A673 (cell line): ENCODE measurements at regions not wholly inside any gene's neighbourhood (a gene's known extent, or its start where the extent isn't known, plus 50 kb on each side); places are given as distances from the start of the nearest gene placed in this dataset.

Source experiments
- BruUV-seq: library from RNA; stranded (reverse); fragments of 400-500 nt; replicated peaks from 2 replicates; lab custom pipeline; 2021; lab: Mats Ljungman, UMichigan
- CTCF ChIA-PET: fragments of 300-600 bp; sonication (Branson Sonifier 250); formaldehyde crosslinking; loops from one replicate; lab custom pipeline; 2022; ENCODE audit warnings: antibody characterized with exemption; lab: Charles Lee
- POLR2A ChIA-PET: fragments of 300-600 bp; sonication (Branson Sonifier 250); formaldehyde crosslinking; loops from one replicate; lab custom pipeline; 2022; ENCODE audit warnings: antibody characterized with exemption; ENCODE audit not compliant: low non-redundant PET; lab: Charles Lee
- DNase-seq: peaks from one replicate; pipeline ENCODE4 v3.0.0-alpha.2; 2015; ENCODE audit warnings: low spot score
- H3K27ac ChIP-seq: fragments of 200-600 bp; sonication (generic); 2 replicates; pipeline ENCODE4 v1.5.1; 2016; ENCODE audit warnings: mixed run types, low read depth, mild to moderate bottlenecking, mixed read lengths, antibody characterized with exemption, low read length; ENCODE audit not compliant: poor library complexity, severe bottlenecking
- H3K27me3 ChIP-seq: fragments of 200-600 bp; sonication (generic); replicated peaks from 2 replicates; pipeline ENCODE4 v1.6.1; 2017; ENCODE audit warnings: mixed run types, low read depth, mild to moderate bottlenecking, mixed read lengths, antibody characterized with exemption, low read length; ENCODE audit not compliant: insufficient read depth, poor library complexity
- H3K36me3 ChIP-seq: fragments of 200-600 bp; sonication (generic); 2 replicates; pipeline ENCODE4 v1.6.1; 2016; ENCODE audit warnings: mixed run types, mild to moderate bottlenecking, mixed read lengths, antibody characterized with exemption, low read length; ENCODE audit not compliant: insufficient read depth, poor library complexity, severe bottlenecking
- H3K4me1 ChIP-seq: fragments of 200-600 bp; sonication (generic); 2 replicates; pipeline ENCODE4 v1.6.1; 2017; ENCODE audit warnings: mixed run types, mild to moderate bottlenecking, mixed read lengths, antibody characterized with exemption, low read length; ENCODE audit not compliant: insufficient read depth, poor library complexity, severe bottlenecking
- H3K4me3 ChIP-seq: fragments of 200-600 bp; sonication (generic); 2 replicates; pipeline ENCODE4 v1.5.1; 2016; ENCODE audit warnings: low read depth, mixed run types, mild to moderate bottlenecking, mixed read lengths, low read length; ENCODE audit not compliant: poor library complexity, severe bottlenecking
- H3K9me3 ChIP-seq: fragments of 200-600 bp; sonication (generic); 2 replicates; pipeline ENCODE4 v1.6.1; 2016; ENCODE audit warnings: mixed run types, low read depth, mild to moderate bottlenecking, mixed read lengths, antibody characterized with exemption, low read length; ENCODE audit not compliant: poor library complexity, severe bottlenecking
- CTCF ChIP-seq: fragments of 300-800, 200-600 bp; sonication (generic); conservative IDR thresholded peaks from 2 replicates; pipeline ENCODE4 v1.5.1; 2017; ENCODE audit warnings: low read depth, mild to moderate bottlenecking, antibody characterized with exemption, low read length, moderate library complexity, mixed read lengths
- EZH2 ChIP-seq: fragments of 200-600 bp; sonication (generic); IDR thresholded peaks from 2 replicates; pipeline ENCODE4 v1.6.1; 2017; ENCODE audit warnings: borderline replicate concordance, low read depth, mild to moderate bottlenecking, mixed read lengths, antibody characterized with exemption, low read length; ENCODE audit not compliant: poor library complexity, severe bottlenecking
- intact Hi-C: fragments of 100-400 bp; cut with micrococcal nuclease; formaldehyde crosslinking; loops from one replicate; pipeline ENCODE4 v1.10.0; 2022; ENCODE audit not compliant: unreplicated experiment

DNA sequence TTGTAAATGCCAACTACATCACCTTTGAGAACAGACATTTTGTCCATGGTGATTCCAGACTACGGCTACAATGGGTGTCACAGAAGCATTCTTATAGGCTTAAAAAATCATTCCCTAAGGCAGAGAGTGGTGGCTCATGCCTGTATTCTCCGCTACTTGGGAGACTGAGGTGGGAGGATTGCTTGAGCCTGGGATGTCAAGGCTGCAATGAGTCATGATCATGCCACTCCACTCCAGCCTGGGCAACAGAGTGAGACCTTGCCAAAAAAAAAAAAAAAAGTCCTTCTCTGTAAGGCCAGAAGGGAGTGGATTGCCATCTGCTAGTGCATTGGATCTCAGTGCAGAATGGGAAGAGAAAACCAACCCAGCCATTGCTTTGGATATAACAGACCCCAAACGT lies 522.5 kb downstream of the VRK1 start:
- Histone ChIP-seq H3K4me3 (no peak overlapping the region), H3K36me3 (no peaks in the 10 kb centered on the region), H3K4me1 (no peaks in the 10 kb centered on the region), H3K27me3 (no peaks in the 10 kb centered on the region), H3K9me3 (no peaks in the 10 kb centered on the region), H3K27ac (no peak overlapping the region)
- DNase-seq, result no peak
- BruUV-seq, result no TSS peak
- ChIA-PET POLR2A (no interaction called here), CTCF (no interaction called here)
- intact Hi-C loops, result no loop called here
- TF ChIP-seq EZH2 (no peak), CTCF (no peak)

- Histone ChIP-seq H3K4me3 (no peak overlapping the region), H3K9me3 (no peaks in the 10 kb centered on the region), H3K4me1 (peaks cover 4% of the 10 kb centered on the region), H3K27me3 (no peaks in the 10 kb centered on the region), H3K27ac (no peak overlapping the region), H3K36me3 (no peaks in the 10 kb centered on the region)
- POLR2A ChIA-PET, result no interaction called here
- CTCF ChIA-PET, result no interaction called here
- no TSS peak for BruUV-seq
- TF ChIP-seq CTCF (no peak), EZH2 (no peak)
- DNase-seq, result peak; percentile 5
- intact Hi-C loops, result no loop called here
Measured at GRCh38 chr14:97328743-97329142, 531.6 kb downstream of the VRK1 start.

DNA sequence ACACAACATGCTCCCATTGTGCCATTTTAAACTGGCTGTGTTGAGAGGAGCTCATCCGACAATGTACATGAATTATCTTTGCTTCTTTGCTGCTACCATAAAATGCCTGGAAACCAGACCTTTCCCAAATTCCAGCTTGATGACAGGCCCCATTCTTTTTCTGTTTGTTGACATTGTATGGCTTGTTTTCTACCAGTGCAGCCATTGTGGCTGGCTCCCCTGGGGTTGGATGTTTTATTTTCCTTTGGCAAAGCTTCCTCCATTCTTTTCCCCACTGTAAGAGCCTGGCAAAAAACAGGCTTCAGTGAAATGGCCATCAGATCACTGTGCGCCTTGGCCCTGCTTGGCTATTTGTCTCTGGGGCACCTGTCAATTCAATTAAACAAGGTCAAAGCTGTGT lies 532.5 kb downstream of the VRK1 start:
- H3K9me3 ChIP-seq, result no peaks in the 10 kb centered on the region
- no peak overlapping the region for H3K27ac ChIP-seq
- no peak overlapping the region for H3K4me3 ChIP-seq
- DNase-seq, result no peak
- TF ChIP-seq EZH2 (no peak), CTCF (no peak)
- CTCF ChIA-PET, result no interaction called here
- no peaks in the 10 kb centered on the region for H3K36me3 ChIP-seq
- POLR2A ChIA-PET, result no interaction called here
- H3K27me3 ChIP-seq, result no peaks in the 10 kb centered on the region
- peaks cover 4% of the 10 kb centered on the region for H3K4me1 ChIP-seq
- BruUV-seq, result no TSS peak
- intact Hi-C loops, result no loop called here
